Gastroesophageal sphincter (tissue), 3 donors: ENCODE measurements at regions not wholly inside any gene's neighbourhood (a gene's known extent, or its start where the extent isn't known, plus 50 kb on each side); places are given as distances from the start of the nearest gene placed in this dataset.

ENCODE experiments used
- POLR2A ChIP-seq, 2 donors: fragments of 450-650 bp; IDR thresholded peaks; one replicate each; pipeline ENCODE4 v1.6.1; 2017; ENCODE audit warnings: antibody characterized with exemption in 2 of 2, mild to moderate bottlenecking in 2 of 2, moderate library complexity in 1 of 2
- TF ChIP-seq, protein P1 (sequence below), 4 experiments: fragments of 200-600 bp in 2 of 4; fragments of 450-650 bp in 2 of 4; sonication (generic) in 1 of 4; IDR thresholded peaks; one replicate each; pipeline ENCODE4 v1.5.1; 2017 to 2019; ENCODE audit warnings: antibody characterized with exemption in 4 of 4, mild to moderate bottlenecking in 2 of 4, moderate library complexity in 2 of 4

GRCh38 chr15:93290618-93290946 lies 201.6 kb upstream of the RGMA start:
- TF ChIP-seq, protein P1, sequence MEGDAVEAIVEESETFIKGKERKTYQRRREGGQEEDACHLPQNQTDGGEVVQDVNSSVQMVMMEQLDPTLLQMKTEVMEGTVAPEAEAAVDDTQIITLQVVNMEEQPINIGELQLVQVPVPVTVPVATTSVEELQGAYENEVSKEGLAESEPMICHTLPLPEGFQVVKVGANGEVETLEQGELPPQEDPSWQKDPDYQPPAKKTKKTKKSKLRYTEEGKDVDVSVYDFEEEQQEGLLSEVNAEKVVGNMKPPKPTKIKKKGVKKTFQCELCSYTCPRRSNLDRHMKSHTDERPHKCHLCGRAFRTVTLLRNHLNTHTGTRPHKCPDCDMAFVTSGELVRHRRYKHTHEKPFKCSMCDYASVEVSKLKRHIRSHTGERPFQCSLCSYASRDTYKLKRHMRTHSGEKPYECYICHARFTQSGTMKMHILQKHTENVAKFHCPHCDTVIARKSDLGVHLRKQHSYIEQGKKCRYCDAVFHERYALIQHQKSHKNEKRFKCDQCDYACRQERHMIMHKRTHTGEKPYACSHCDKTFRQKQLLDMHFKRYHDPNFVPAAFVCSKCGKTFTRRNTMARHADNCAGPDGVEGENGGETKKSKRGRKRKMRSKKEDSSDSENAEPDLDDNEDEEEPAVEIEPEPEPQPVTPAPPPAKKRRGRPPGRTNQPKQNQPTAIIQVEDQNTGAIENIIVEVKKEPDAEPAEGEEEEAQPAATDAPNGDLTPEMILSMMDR (IDR thresholded peaks at IDR 0.05) = no peak
- TF ChIP-seq POLR2A (IDR thresholded peaks at IDR 0.05) = no peak
